Spleen (tissue), 11 donors: ENCODE measurements at regions not wholly inside any gene's neighbourhood (a gene's known extent, or its start where the extent isn't known, plus 50 kb on each side); places are given as distances from the start of the nearest gene placed in this dataset.

ENCODE experiments used
- DNase-seq: peaks from one replicate; pipeline ENCODE4 v3.0.0-alpha.2; 2020
- H3K27ac ChIP-seq, 8 donors: fragments of 200-600 bp; sonication (generic) in 7 of 8; 1 replicate in 4 of 8; 2 replicates in 4 of 8; pipeline versions ENCODE4 v1.5.0 to v1.8.0; 2016 to 2021; ENCODE audit warnings: inconsistent platforms in 4 of 8, mild to moderate bottlenecking in 4 of 8, moderate library complexity in 1 of 8
- H3K27me3 ChIP-seq, 7 donors: fragments of 200-600 bp; sonication (generic) in 6 of 7; replicated peaks in 1 of 7; 1 replicate in 4 of 7; 2 replicates in 3 of 7; pipeline versions ENCODE4 v1.5.0 to v1.8.0; 2016 to 2021; ENCODE audit warnings: inconsistent platforms in 3 of 7, mild to moderate bottlenecking in 1 of 7
- H3K36me3 ChIP-seq, 6 donors: fragments of 200-600 bp; sonication (generic) in 5 of 6; 1 replicate in 4 of 6; 2 replicates in 2 of 6; pipeline versions ENCODE4 v1.5.0 to v1.8.0; 2016 to 2021; ENCODE audit warnings: inconsistent platforms in 2 of 6
- H3K4me1 ChIP-seq, 6 donors: fragments of 200-600 bp; sonication (generic) in 5 of 6; 1 replicate in 3 of 6; 2 replicates in 3 of 6; pipeline versions ENCODE4 v1.5.0 to v1.8.0; 2016 to 2021; ENCODE audit warnings: inconsistent platforms in 3 of 6
- H3K4me3 ChIP-seq, 8 donors: fragments of 200-600 bp; sonication (generic) in 7 of 8; 1 replicate in 4 of 8; 2 replicates in 4 of 8; pipeline versions ENCODE4 v1.5.0 to v1.8.0; 2016 to 2021; ENCODE audit warnings: inconsistent platforms in 4 of 8, mild to moderate bottlenecking in 4 of 8, moderate library complexity in 2 of 8
- H3K9me3 ChIP-seq, 8 donors: fragments of 200-600 bp; sonication (generic) in 7 of 8; 1 replicate in 4 of 8; 2 replicates in 4 of 8; pipeline versions ENCODE4 v1.5.0 to v1.8.0; 2016 to 2021; ENCODE audit warnings: inconsistent platforms in 4 of 8
- POLR2A ChIP-seq, 3 donors: fragments of 450-650 bp; IDR thresholded peaks; one replicate each; pipeline ENCODE4 v1.5.1; 2017; ENCODE audit warnings: antibody characterized with exemption in 3 of 3, mild to moderate bottlenecking in 1 of 3
- POLR2AphosphoS5 ChIP-seq, 3 donors: sonication (generic); formaldehyde crosslinking; IDR thresholded peaks; one replicate each; pipeline ENCODE4 v1.5.1; 2017; ENCODE audit warnings: antibody characterized with exemption in 3 of 3
- WGBS, 5 donors: extraction: QIAGEN DNeasy Blood & Tissue Kit in 3 of 5; methylation state at CpG; one replicate each; pipeline versions ENCODE4 v1.1.5 to v1.1.7; 2013 to 2018; 5-methylcytosine and 5-hydroxymethylcytosine counted together
- intact Hi-C: fragments of 100-400 bp; cut with DNase I; formaldehyde crosslinking; loops from one replicate; pipeline ENCODE4 v1.15.0; 2023; ENCODE audit warnings: low total_unique reads
- TF ChIP-seq, protein P1 (sequence below), 11 experiments: fragments of 200-600 bp in 7 of 11; fragments of 450-650 bp in 4 of 11; sonication (generic) in 4 of 11; IDR thresholded peaks in 8 of 11; conservative IDR thresholded peaks in 3 of 11; 1 replicate in 7 of 11; 2 replicates in 4 of 11; pipeline versions ENCODE4 v1.4.0 to v1.8.0; 2016 to 2021; ENCODE audit warnings: antibody characterized with exemption in 11 of 11, inconsistent platforms in 4 of 11, mild to moderate bottlenecking in 1 of 11
- donor health status: healthy with polysubstance abuse.
- donor health status: DM: no; HTN: no; CAD: no; lungs with moderate emphysema.
- donor health status: DM: no; HTN: no; CAD: no.
- donor health status: Bipolar disorder and iron deficiency.
- donor health status: healthy.
- donor health status: DM: no; HTN: no; CAD: no.
- donor health status: DM: yes; HTN: yes; CAD: no.

DNA sequence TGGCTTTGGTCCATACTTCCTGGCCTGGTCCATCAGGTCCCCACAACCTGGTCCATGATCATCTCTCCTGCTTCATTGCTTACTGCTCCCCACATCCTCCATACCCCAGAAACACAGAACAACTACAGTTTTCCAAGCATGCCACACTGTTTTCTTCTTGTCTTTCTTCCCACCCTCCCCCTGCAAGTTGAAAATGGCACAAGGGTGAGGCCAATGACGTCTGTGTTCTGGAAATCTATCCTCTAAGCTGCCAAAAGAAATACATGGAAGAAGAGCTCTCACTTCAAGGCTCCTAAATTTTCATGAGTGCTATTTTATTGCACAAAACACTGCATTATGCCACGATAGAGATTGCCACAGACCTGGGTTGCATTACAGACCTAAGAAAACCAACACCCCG lies 404.4 kb downstream of the VPS13C start:
- 65 to 84% (median 71%) methylated on average over 3 of the region's 3 CpGs for WGBS, 5 donors
- no peaks in the 10 kb centered on the region for H3K27me3 ChIP-seq
- H3K4me1 ChIP-seq = no peaks in the 10 kb centered on the region
- no peaks in the 10 kb centered on the region for H3K36me3 ChIP-seq
- TF ChIP-seq, protein P1, sequence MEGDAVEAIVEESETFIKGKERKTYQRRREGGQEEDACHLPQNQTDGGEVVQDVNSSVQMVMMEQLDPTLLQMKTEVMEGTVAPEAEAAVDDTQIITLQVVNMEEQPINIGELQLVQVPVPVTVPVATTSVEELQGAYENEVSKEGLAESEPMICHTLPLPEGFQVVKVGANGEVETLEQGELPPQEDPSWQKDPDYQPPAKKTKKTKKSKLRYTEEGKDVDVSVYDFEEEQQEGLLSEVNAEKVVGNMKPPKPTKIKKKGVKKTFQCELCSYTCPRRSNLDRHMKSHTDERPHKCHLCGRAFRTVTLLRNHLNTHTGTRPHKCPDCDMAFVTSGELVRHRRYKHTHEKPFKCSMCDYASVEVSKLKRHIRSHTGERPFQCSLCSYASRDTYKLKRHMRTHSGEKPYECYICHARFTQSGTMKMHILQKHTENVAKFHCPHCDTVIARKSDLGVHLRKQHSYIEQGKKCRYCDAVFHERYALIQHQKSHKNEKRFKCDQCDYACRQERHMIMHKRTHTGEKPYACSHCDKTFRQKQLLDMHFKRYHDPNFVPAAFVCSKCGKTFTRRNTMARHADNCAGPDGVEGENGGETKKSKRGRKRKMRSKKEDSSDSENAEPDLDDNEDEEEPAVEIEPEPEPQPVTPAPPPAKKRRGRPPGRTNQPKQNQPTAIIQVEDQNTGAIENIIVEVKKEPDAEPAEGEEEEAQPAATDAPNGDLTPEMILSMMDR (IDR thresholded peaks at IDR 0.05 in 8 of 11, conservative IDR thresholded peaks at IDR 0.05 in 3 of 11) = no peak
- no peak for TF ChIP-seq POLR2AphosphoS5 (IDR thresholded peaks at IDR 0.05)
- no peak for TF ChIP-seq POLR2A (IDR thresholded peaks at IDR 0.05)
- peaks cover 0 to 3% (median 0%) of the 10 kb centered on the region in 8 donors for H3K9me3 ChIP-seq
- no peak overlapping the region for H3K4me3 ChIP-seq
- no peak for DNase-seq
- H3K27ac ChIP-seq = no peak overlapping the region
- intact Hi-C loops = no loop called here

DNA sequence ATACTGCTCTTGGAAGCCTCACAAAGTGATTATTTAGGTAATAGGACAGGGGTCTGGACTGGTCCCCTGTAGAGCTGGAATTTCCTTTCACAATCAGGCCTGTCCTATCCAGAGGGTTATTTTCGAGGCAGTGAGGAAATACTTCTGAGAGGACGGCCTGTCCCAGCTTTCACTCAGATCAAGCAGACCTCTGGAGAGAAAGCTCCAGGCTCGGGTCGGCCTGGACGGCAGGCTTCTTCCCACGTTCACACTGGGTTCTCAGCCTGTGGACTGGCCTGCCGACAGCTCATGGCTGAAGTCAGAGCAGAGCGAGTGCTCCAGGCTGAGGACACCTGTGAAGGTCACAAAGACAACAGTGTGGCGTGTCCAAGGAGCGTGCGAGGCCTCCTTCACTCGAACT lies 405.3 kb downstream of the VPS13C start:
- DNase-seq = no peak
- Histone ChIP-seq H3K9me3 (peaks cover 0 to 3% (median 0%) of the 10 kb centered on the region in 8 donors), H3K4me1 (no peaks in the 10 kb centered on the region), H3K27me3 (no peaks in the 10 kb centered on the region), H3K36me3 (no peaks in the 10 kb centered on the region), H3K27ac (no peak overlapping the region), H3K4me3 (no peak overlapping the region)
- intact Hi-C loops = no loop called here
- WGBS, 5 donors = 85 to 96% (median 89%) methylated on average over 12 of the region's 12 CpGs
- TF ChIP-seq POLR2AphosphoS5 (IDR thresholded peaks at IDR 0.05) (no peak), POLR2A (IDR thresholded peaks at IDR 0.05) (no peak)
- TF ChIP-seq, protein P1 (IDR thresholded peaks at IDR 0.05 in 8 of 11, conservative IDR thresholded peaks at IDR 0.05 in 3 of 11) = no peak

DNA sequence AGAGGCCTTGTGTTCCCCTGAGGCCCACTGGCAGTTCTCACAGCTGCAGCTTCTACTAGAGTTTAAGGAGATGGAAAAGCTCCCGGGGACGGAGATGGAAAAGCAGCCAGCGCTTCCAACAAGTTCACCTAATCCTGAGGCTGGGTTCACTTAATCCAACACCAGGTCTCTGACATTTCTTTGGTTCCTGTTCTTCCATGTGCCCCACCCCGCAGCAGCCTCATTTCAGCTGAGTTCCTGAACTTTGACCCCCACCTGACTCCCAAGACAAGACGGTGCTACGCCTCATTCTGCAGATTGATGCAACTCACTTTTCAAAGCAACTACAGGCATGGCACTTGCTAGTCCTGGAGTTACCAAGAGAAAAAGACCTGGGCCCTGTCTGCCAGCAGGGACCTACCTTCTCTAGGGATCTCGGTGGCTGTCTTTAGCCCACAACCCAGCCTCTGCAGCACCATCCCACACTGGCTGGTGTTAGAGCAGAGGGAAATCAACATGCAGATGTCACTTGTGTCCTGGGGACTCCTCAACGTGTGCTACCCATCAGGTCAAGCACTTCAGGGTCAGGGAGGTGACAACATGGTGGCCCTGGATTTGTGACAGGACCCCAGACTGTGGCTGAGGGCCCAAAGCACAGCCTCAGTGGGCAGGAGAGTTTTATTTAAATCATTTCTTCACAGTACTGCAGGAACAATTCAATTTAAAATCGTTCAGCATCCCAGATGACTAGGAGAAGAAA lies 406.1 kb downstream of the VPS13C start:
- H3K4me3 ChIP-seq = no peak overlapping the region
- H3K27me3 ChIP-seq = peaks cover 0 to 4% (median 0%) of the 10 kb centered on the region in 7 donors
- WGBS, 5 donors = 84 to 90% (median 86%) methylated on average over 7 to 9 of the region's 9 CpGs
- DNase-seq = no peak
- peaks cover 0 to 3% (median 0%) of the 10 kb centered on the region in 8 donors for H3K9me3 ChIP-seq
- H3K27ac ChIP-seq = no peak overlapping the region
- TF ChIP-seq POLR2A (IDR thresholded peaks at IDR 0.05) (no peak), POLR2AphosphoS5 (IDR thresholded peaks at IDR 0.05) (no peak)
- TF ChIP-seq, protein P1 (IDR thresholded peaks at IDR 0.05 in 8 of 11, conservative IDR thresholded peaks at IDR 0.05 in 3 of 11) = no peak
- no peaks in the 10 kb centered on the region for H3K4me1 ChIP-seq
- intact Hi-C loops = no loop called here
- no peaks in the 10 kb centered on the region for H3K36me3 ChIP-seq

DNA sequence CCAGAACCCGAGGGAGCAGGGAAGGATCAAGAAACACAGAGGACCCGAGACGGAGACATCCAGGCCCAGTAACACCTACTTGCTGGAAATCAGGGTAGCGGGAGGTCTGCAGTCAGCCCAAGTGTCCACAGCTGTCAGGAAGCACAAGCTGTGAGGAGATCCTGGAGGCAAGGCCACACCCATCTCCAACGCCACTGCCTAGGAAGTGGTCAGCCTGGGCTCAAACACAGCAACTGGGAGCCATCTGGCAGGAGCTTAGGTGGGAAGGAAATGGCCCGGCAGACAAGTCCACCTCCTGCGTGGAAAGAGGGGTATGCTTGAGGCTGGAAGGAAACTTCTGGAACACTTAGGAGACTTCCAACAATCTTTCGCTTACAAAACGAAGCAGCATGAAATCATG lies 407.1 kb downstream of the VPS13C start:
- intact Hi-C loops = no loop called here
- Histone ChIP-seq H3K4me1 (no peaks in the 10 kb centered on the region), H3K36me3 (no peaks in the 10 kb centered on the region), H3K27ac (no peak overlapping the region), H3K4me3 (no peak overlapping the region), H3K27me3 (peaks cover 0 to 4% (median 0%) of the 10 kb centered on the region in 7 donors), H3K9me3 (no peaks in the 10 kb centered on the region)
- no peak for DNase-seq
- TF ChIP-seq POLR2AphosphoS5 (IDR thresholded peaks at IDR 0.05) = no peak
- TF ChIP-seq, protein P1 (IDR thresholded peaks at IDR 0.05 in 8 of 11, conservative IDR thresholded peaks at IDR 0.05 in 3 of 11) = no peak
- no peak for TF ChIP-seq POLR2A (IDR thresholded peaks at IDR 0.05)
- WGBS, 5 donors = 65 to 76% (median 68%) methylated on average over 9 of the region's 9 CpGs
